GM12892 (cell line): ENCODE measurements at regions not wholly inside any gene's neighbourhood (a gene's known extent, or its start where the extent isn't known, plus 50 kb on each side); places are given as distances from the start of the nearest gene placed in this dataset.

Experiments
- POLR2A ChIP-seq: IDR thresholded peaks from 2 replicates; pipeline ENCODE4 v1.6.1; 2011; ENCODE audit warnings: low read depth, low read length, control low read depth
- POLR2AphosphoS5 ChIP-seq: IDR thresholded peaks from 2 replicates; pipeline ENCODE4 v1.6.1; 2011; ENCODE audit warnings: low read depth, low read length, control low read depth

GRCh38 chr6:71721642-71722041, 164.7 kb upstream of the RIMS1 start:
- TF ChIP-seq POLR2A: no peak
- no peak for TF ChIP-seq POLR2AphosphoS5
